Endodermal cell (in vitro differentiated cells): ENCODE measurements at regions not wholly inside any gene's neighbourhood (a gene's known extent, or its start where the extent isn't known, plus 50 kb on each side); places are given as distances from the start of the nearest gene placed in this dataset.

Experiments used
- DNase-seq: peaks from one replicate; pipeline ENCODE4 v3.0.0-alpha.2; 2017
- H3K27ac ChIP-seq: 2 replicates; pipeline ENCODE4 v1.5.1; 2013; ENCODE audit warnings: mild to moderate bottlenecking, low read depth, low read length, moderate library complexity
- H3K27me3 ChIP-seq: 2 replicates; pipeline ENCODE4 v1.6.1; 2013; ENCODE audit warnings: mild to moderate bottlenecking, low read length, moderate library complexity; ENCODE audit not compliant: insufficient read depth, control insufficient read depth, poor library complexity, severe bottlenecking
- H3K36me3 ChIP-seq: 2 replicates; pipeline ENCODE4 v1.7.0; 2013; ENCODE audit warnings: mild to moderate bottlenecking, low read length, moderate library complexity; ENCODE audit not compliant: control insufficient read depth, insufficient read depth
- H3K4me1 ChIP-seq: one replicate; pipeline ENCODE4 v1.7.0; 2013; ENCODE audit warnings: low read length; ENCODE audit not compliant: control insufficient read depth, insufficient read depth
- H3K4me3 ChIP-seq: 2 replicates; pipeline ENCODE4 v1.5.1; 2013; ENCODE audit warnings: mild to moderate bottlenecking, low read length, moderate library complexity
- H3K9ac ChIP-seq: 2 replicates; pipeline ENCODE4 v1.6.1; 2013; ENCODE audit warnings: mild to moderate bottlenecking, low read length, moderate library complexity; ENCODE audit not compliant: poor library complexity, severe bottlenecking; ENCODE audit errors: extremely low read depth
- H3K9me3 ChIP-seq: 2 replicates; pipeline ENCODE4 v1.6.1; 2013; ENCODE audit warnings: mild to moderate bottlenecking, low read length, moderate library complexity; ENCODE audit not compliant: control insufficient read depth
- H3K27ac Mint-ChIP-seq: 2 replicates; pipeline ENCODE4 v1.8.0; 2020; ENCODE audit warnings: mixed read lengths
- H3K27me3 Mint-ChIP-seq: 2 replicates; pipeline ENCODE4 v1.8.0; 2021; ENCODE audit warnings: mild to moderate bottlenecking, mixed read lengths; ENCODE audit not compliant: insufficient read depth
- H3K36me3 Mint-ChIP-seq: 2 replicates; pipeline ENCODE4 v1.8.0; 2020; ENCODE audit warnings: low read depth, mixed read lengths
- H3K4me1 Mint-ChIP-seq: 2 replicates; pipeline ENCODE4 v1.8.0; 2020; ENCODE audit warnings: mixed read lengths
- H3K4me3 Mint-ChIP-seq: 2 replicates; pipeline ENCODE4 v1.8.0; 2020; ENCODE audit warnings: mild to moderate bottlenecking, moderate library complexity, mixed read lengths
- H3K9me3 Mint-ChIP-seq: 2 replicates; pipeline ENCODE4 v1.8.0; 2020; ENCODE audit warnings: mild to moderate bottlenecking, mixed read lengths
- CTCF ChIP-seq: fragments of 200-600 bp; sonication (generic); conservative IDR thresholded peaks from 2 replicates; pipeline ENCODE4 v1.5.0; 2021; ENCODE audit warnings: antibody characterized with exemption, mild to moderate bottlenecking
- WGBS, 2 experiments: methylation state at CpG; one replicate each; pipeline versions ENCODE4 v1.1.5 to v1.1.7; 2013; ENCODE audit warnings: missing lambda C conversion rate in 2 of 2, mixed read lengths in 1 of 2; ENCODE audit not compliant: insufficient coverage in 1 of 2, insufficient read length in 1 of 2; 5-methylcytosine and 5-hydroxymethylcytosine counted together

DNA sequence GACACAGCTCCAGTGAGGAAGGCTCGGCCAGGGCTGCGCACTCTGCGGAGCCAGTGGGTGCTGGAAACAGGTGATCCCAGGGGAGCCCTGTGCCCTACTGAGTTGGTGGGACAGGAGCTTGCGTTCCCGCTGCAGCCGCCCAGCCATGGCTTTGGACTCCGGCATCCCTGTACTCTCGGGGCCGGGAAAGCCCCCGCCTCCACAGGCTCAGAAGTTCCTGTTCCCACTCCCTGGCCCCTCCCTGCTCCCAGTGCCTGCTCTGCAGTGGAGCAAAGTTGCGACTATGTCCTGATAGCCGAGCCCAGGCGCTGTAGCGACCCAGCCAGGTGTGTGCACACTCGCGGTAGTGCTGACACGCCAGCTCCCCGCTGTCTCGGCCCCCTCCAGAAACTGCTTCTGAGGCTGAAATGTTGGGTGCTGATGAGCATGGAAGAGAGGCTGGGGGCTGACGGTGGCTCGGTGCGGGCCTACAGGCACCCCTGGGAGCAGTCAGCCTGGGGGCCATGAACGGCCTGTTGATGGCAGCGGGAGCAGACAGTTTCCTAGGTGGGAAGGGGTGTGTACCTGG lies 344.6 kb upstream of the MGAT4C start:
- H3K4me1 ChIP-seq, result no peaks in the 10 kb centered on the region
- no peak for TF ChIP-seq CTCF
- no peaks in the 10 kb centered on the region for H3K9me3 Mint-ChIP-seq
- no peak overlapping the region for H3K27ac ChIP-seq
- no peaks in the 10 kb centered on the region for H3K27me3 ChIP-seq
- no peak overlapping the region for H3K4me3 ChIP-seq
- no peaks in the 10 kb centered on the region for H3K9me3 ChIP-seq
- H3K36me3 Mint-ChIP-seq, result no peaks in the 10 kb centered on the region
- no peak overlapping the region for H3K27ac Mint-ChIP-seq
- H3K4me1 Mint-ChIP-seq, result peaks cover 2% of the 10 kb centered on the region
- H3K9ac ChIP-seq, result no peak overlapping the region
- 97 to 100% methylated on average over 7 to 24 of the region's 24 CpGs for WGBS, 2 experiments
- no peaks in the 10 kb centered on the region for H3K27me3 Mint-ChIP-seq
- H3K4me3 Mint-ChIP-seq, result no peak overlapping the region
- DNase-seq, result no peak
- H3K36me3 ChIP-seq, result no peaks in the 10 kb centered on the region

DNA sequence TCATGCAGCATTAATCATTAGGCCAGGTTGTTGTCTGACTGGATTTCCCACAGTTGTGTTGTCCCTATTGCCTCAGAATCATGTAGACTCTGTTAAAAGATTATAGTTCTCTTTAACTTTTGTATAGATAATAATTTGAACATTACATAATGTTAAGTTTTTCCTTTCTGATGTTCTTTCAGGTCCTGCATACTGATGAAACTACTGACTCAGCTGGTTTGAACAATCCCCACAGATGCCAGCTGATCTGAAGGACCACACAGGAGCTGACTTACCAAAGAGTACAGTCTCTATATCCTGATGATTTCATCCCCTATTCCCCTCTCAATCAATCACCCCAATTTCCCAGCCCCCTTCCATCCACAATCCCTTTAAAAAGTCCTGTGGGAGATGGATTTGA lies 341.2 kb upstream of the MGAT4C start:
- Histone ChIP-seq H3K4me3 (no peak overlapping the region), H3K27me3 (no peaks in the 10 kb centered on the region), H3K27ac (no peak overlapping the region), H3K4me1 (no peaks in the 10 kb centered on the region), H3K9ac (no peak overlapping the region), H3K36me3 (no peaks in the 10 kb centered on the region), H3K9me3 (no peaks in the 10 kb centered on the region)
- Mint-ChIP-seq H3K4me3 (no peak overlapping the region), H3K4me1 (no peaks in the 10 kb centered on the region), H3K36me3 (no peaks in the 10 kb centered on the region), H3K27me3 (no peaks in the 10 kb centered on the region), H3K27ac (no peak overlapping the region), H3K9me3 (no peaks in the 10 kb centered on the region)
- DNase-seq, result no peak
- TF ChIP-seq CTCF, result no peak

DNA sequence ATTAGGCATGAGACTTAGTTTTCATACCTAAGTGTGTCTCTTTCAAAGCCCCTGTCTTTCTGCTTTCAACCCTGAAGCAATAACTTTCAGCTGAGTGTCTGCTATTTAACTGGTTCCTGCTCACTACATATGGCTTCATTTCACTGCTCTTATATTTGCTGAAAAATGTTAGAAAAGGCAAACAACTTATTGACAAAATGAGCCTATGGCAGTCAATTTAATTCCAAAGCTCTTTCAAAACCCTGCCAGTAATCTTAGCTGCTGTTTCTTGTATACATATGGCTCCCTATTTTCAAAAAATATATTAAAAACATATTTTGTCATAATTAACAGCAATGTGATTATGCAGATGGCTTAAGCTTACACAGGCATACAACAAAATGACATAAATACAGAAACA lies 334.1 kb upstream of the MGAT4C start:
- H3K27me3 Mint-ChIP-seq, result no peaks in the 10 kb centered on the region

More for the DNA sequence above, 334.1 kb upstream of the MGAT4C start:
- no peaks in the 10 kb centered on the region for H3K4me1 ChIP-seq
- Mint-ChIP-seq H3K36me3 (no peaks in the 10 kb centered on the region), H3K4me1 (no peaks in the 10 kb centered on the region), H3K4me3 (no peak overlapping the region), H3K9me3 (no peaks in the 10 kb centered on the region), H3K27ac (no peak overlapping the region)
- TF ChIP-seq CTCF, result no peak
- H3K9ac ChIP-seq, result no peak overlapping the region
- H3K4me3 ChIP-seq, result no peak overlapping the region
- no peaks in the 10 kb centered on the region for H3K27me3 ChIP-seq
- no peak overlapping the region for H3K27ac ChIP-seq
- DNase-seq, result no peak
- no peaks in the 10 kb centered on the region for H3K9me3 ChIP-seq
- no peaks in the 10 kb centered on the region for H3K36me3 ChIP-seq
